ENCODE measurements at regions not wholly inside any gene's neighbourhood (a gene's known extent, or its start where the extent isn't known, plus 50 kb on each side); places are given as distances from the start of the nearest gene placed in this dataset.

DNA sequence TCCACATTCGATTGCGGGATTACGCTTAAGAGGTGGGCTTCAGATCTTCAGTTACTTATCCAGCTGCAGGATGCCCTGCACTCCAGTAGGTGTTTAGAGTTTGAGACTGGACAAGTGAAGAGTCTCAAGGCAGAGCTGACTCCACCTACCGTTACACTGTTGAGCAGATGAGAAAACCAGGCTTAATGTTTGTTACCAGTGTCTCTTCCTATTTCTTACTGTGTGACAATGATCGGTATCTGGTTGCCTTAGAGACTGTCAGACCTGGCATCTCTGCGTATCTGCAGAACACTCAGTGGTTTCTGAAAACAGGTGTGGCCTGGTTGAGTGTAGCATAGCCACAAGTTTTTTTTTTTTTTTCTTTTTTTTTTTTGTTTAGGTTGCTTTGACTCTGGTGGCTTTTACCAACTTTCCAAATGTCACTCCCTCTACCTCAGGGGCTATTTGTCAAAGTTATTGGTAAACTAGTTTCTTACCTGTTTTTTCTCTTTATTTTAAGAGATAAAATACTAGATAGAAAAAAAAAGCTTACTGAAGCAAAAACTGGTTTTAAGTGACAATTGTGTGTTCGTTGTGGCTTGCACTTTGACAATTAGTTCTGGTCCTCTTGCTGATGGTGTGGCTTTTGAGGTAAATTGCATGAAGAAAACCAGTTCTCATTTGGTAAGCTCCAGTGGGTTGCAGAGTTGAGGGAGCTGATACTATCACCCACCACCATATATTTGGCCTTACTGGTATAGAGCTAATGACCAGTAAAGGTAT is 284.8 kb downstream of the ETS1 start (continued):
- TF ChIP-seq IKZF2 (IDR thresholded peaks at IDR 0.05): peak; percentile 31 to 53; a peak in 2 of 4 replicates
- no peak for TF ChIP-seq ZNF274 (IDR thresholded peaks at IDR 0.05; ENCODE audit: insufficient read depth, insufficient read length)
- no peak for TF ChIP-seq FOS (IDR thresholded peaks at IDR 0.05; ENCODE audit: borderline replicate concordance, extremely low read depth, insufficient read length)
- no peak for TF ChIP-seq SUPT20H (IDR thresholded peaks at IDR 0.05; ENCODE audit: borderline replicate concordance, control insufficient read depth, low read depth, low read length)
- no peak for TF ChIP-seq SP1 (IDR thresholded peaks at IDR 0.05; ENCODE audit: low read depth, low read length)
- TF ChIP-seq RUNX3 (IDR thresholded peaks at IDR 0.05; ENCODE audit: low read length): peak; percentile 80
- peak; percentile 55; the same call in 1 of the 2 replicates for TF ChIP-seq SMARCA5 (IDR thresholded peaks at IDR 0.05)
- TF ChIP-seq BCL11A (IDR thresholded peaks at IDR 0.05; ENCODE audit: low read depth, low read length): peak; percentile 79; the same call in 1 of the 2 replicates
- TF ChIP-seq, protein P1, sequence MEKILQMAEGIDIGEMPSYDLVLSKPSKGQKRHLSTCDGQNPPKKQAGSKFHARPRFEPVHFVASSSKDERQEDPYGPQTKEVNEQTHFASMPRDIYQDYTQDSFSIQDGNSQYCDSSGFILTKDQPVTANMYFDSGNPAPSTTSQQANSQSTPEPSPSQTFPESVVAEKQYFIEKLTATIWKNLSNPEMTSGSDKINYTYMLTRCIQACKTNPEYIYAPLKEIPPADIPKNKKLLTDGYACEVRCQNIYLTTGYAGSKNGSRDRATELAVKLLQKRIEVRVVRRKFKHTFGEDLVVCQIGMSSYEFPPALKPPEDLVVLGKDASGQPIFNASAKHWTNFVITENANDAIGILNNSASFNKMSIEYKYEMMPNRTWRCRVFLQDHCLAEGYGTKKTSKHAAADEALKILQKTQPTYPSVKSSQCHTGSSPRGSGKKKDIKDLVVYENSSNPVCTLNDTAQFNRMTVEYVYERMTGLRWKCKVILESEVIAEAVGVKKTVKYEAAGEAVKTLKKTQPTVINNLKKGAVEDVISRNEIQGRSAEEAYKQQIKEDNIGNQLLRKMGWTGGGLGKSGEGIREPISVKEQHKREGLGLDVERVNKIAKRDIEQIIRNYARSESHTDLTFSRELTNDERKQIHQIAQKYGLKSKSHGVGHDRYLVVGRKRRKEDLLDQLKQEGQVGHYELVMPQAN (conservative IDR thresholded peaks at IDR 0.05): no peak
- TF ChIP-seq, protein P2, sequence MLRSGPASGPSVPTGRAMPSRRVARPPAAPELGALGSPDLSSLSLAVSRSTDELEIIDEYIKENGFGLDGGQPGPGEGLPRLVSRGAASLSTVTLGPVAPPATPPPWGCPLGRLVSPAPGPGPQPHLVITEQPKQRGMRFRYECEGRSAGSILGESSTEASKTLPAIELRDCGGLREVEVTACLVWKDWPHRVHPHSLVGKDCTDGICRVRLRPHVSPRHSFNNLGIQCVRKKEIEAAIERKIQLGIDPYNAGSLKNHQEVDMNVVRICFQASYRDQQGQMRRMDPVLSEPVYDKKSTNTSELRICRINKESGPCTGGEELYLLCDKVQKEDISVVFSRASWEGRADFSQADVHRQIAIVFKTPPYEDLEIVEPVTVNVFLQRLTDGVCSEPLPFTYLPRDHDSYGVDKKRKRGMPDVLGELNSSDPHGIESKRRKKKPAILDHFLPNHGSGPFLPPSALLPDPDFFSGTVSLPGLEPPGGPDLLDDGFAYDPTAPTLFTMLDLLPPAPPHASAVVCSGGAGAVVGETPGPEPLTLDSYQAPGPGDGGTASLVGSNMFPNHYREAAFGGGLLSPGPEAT (IDR thresholded peaks at IDR 0.05; ENCODE audit: low read depth): peak; percentile 49; the same call in 1 of the 2 replicates
- TF ChIP-seq CBFB (IDR thresholded peaks at IDR 0.05; ENCODE audit: low read depth): 0 out of 2 replicates have a peak, but pooled peaks have one; percentile 27
- no peak for TF ChIP-seq SIX5 (IDR thresholded peaks at IDR 0.05; ENCODE audit: low read depth, low read length, severe bottlenecking)
- TF ChIP-seq MTA2 (IDR thresholded peaks at IDR 0.05; ENCODE audit: low read depth): peak; percentile 93
- TF ChIP-seq, protein P3, sequence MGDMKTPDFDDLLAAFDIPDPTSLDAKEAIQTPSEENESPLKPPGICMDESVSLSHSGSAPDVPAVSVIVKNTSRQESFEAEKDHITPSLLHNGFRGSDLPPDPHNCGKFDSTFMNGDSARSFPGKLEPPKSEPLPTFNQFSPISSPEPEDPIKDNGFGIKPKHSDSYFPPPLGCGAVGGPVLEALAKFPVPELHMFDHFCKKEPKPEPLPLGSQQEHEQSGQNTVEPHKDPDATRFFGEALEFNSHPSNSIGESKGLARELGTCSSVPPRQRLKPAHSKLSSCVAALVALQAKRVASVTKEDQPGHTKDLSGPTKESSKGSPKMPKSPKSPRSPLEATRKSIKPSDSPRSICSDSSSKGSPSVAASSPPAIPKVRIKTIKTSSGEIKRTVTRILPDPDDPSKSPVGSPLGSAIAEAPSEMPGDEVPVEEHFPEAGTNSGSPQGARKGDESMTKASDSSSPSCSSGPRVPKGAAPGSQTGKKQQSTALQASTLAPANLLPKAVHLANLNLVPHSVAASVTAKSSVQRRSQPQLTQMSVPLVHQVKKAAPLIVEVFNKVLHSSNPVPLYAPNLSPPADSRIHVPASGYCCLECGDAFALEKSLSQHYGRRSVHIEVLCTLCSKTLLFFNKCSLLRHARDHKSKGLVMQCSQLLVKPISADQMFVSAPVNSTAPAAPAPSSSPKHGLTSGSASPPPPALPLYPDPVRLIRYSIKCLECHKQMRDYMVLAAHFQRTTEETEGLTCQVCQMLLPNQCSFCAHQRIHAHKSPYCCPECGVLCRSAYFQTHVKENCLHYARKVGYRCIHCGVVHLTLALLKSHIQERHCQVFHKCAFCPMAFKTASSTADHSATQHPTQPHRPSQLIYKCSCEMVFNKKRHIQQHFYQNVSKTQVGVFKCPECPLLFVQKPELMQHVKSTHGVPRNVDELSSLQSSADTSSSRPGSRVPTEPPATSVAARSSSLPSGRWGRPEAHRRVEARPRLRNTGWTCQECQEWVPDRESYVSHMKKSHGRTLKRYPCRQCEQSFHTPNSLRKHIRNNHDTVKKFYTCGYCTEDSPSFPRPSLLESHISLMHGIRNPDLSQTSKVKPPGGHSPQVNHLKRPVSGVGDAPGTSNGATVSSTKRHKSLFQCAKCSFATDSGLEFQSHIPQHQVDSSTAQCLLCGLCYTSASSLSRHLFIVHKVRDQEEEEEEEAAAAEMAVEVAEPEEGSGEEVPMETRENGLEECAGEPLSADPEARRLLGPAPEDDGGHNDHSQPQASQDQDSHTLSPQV (IDR thresholded peaks at IDR 0.05): no peak
- TF ChIP-seq, protein P4, sequence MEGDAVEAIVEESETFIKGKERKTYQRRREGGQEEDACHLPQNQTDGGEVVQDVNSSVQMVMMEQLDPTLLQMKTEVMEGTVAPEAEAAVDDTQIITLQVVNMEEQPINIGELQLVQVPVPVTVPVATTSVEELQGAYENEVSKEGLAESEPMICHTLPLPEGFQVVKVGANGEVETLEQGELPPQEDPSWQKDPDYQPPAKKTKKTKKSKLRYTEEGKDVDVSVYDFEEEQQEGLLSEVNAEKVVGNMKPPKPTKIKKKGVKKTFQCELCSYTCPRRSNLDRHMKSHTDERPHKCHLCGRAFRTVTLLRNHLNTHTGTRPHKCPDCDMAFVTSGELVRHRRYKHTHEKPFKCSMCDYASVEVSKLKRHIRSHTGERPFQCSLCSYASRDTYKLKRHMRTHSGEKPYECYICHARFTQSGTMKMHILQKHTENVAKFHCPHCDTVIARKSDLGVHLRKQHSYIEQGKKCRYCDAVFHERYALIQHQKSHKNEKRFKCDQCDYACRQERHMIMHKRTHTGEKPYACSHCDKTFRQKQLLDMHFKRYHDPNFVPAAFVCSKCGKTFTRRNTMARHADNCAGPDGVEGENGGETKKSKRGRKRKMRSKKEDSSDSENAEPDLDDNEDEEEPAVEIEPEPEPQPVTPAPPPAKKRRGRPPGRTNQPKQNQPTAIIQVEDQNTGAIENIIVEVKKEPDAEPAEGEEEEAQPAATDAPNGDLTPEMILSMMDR (IDR thresholded peaks at IDR 0.05 in 2 of 3, conservative IDR thresholded peaks at IDR 0.05 in 1 of 3; ENCODE audit: control insufficient read depth in 2 of 3, extremely low read depth in 1 of 3, insufficient read depth in 1 of 3, low read depth in 3 of 3, low read length in 3 of 3): 0 out of 6 replicates have a peak, but pooled peaks of 1 of the 3 experiments have one; percentile 11
- TF ChIP-seq, protein P5, sequence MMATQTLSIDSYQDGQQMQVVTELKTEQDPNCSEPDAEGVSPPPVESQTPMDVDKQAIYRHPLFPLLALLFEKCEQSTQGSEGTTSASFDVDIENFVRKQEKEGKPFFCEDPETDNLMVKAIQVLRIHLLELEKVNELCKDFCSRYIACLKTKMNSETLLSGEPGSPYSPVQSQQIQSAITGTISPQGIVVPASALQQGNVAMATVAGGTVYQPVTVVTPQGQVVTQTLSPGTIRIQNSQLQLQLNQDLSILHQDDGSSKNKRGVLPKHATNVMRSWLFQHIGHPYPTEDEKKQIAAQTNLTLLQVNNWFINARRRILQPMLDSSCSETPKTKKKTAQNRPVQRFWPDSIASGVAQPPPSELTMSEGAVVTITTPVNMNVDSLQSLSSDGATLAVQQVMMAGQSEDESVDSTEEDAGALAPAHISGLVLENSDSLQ (IDR thresholded peaks at IDR 0.05): peak; percentile 92
- TF ChIP-seq, protein P6, sequence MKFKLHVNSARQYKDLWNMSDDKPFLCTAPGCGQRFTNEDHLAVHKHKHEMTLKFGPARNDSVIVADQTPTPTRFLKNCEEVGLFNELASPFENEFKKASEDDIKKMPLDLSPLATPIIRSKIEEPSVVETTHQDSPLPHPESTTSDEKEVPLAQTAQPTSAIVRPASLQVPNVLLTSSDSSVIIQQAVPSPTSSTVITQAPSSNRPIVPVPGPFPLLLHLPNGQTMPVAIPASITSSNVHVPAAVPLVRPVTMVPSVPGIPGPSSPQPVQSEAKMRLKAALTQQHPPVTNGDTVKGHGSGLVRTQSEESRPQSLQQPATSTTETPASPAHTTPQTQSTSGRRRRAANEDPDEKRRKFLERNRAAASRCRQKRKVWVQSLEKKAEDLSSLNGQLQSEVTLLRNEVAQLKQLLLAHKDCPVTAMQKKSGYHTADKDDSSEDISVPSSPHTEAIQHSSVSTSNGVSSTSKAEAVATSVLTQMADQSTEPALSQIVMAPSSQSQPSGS (IDR thresholded peaks at IDR 0.05; ENCODE audit: low read length): peak; percentile 35; the same call in 1 of the 2 replicates

Data from GM12878 (cell line).